OCI-LY1 (cell line): ENCODE measurements at regions not wholly inside any gene's neighbourhood (a gene's known extent, or its start where the extent isn't known, plus 50 kb on each side); places are given as distances from the start of the nearest gene placed in this dataset.

ENCODE experiments used
- H2AFZ ChIP-seq: fragments of 200-600 bp; sonication (generic), shearing (Covaris generic); 2 replicates; pipeline ENCODE4 v1.6.0; 2014; ENCODE audit warnings: antibody characterized with exemption, mild to moderate bottlenecking, low read length
- H3F3A ChIP-seq: fragments of 200-600 bp; sonication (generic), shearing (Covaris generic); 2 replicates; pipeline ENCODE4 v1.6.0; 2014; ENCODE audit warnings: mild to moderate bottlenecking, antibody characterized with exemption, low read length, moderate library complexity; ENCODE audit not compliant: insufficient read depth
- H3K27ac ChIP-seq: fragments of 200-600 bp; sonication (generic); 2 replicates; pipeline ENCODE4 v1.5.1; 2014; ENCODE audit warnings: low read length, mixed run types, mild to moderate bottlenecking, low read depth; ENCODE audit not compliant: poor library complexity, severe bottlenecking
- H3K27me3 ChIP-seq: fragments of 200-600 bp; sonication (generic); 2 replicates; pipeline ENCODE4 v1.6.0; 2014; ENCODE audit warnings: antibody characterized with exemption, mild to moderate bottlenecking, low read length, moderate library complexity; ENCODE audit not compliant: insufficient read depth
- H3K36me3 ChIP-seq: fragments of 200-600 bp; sonication (generic); 2 replicates; pipeline ENCODE4 v1.6.1; 2014; ENCODE audit warnings: mild to moderate bottlenecking, antibody characterized with exemption, low read length, moderate library complexity, mixed read lengths; ENCODE audit not compliant: insufficient read depth
- H3K4me1 ChIP-seq: fragments of 200-600 bp; sonication (generic); 2 replicates; pipeline ENCODE4 v1.5.1; 2014; ENCODE audit warnings: mild to moderate bottlenecking, low read length, moderate library complexity; ENCODE audit not compliant: insufficient read depth, severe bottlenecking
- H3K4me2 ChIP-seq: fragments of 200-600 bp; sonication (generic), shearing (Covaris generic); 2 replicates; pipeline ENCODE4 v1.6.1; 2014; ENCODE audit warnings: low read length
- H3K4me3 ChIP-seq: fragments of 200-600 bp; sonication (generic); 2 replicates; pipeline ENCODE4 v1.5.1; 2014; ENCODE audit warnings: low read length, low read depth, mild to moderate bottlenecking, mixed read lengths; ENCODE audit not compliant: poor library complexity, severe bottlenecking
- H3K79me2 ChIP-seq: fragments of 200-600 bp; shearing (Covaris generic); 2 replicates; pipeline ENCODE4 v1.6.1; 2016; ENCODE audit warnings: mixed run types, low read length, mixed read lengths; ENCODE audit not compliant: insufficient read depth
- H3K9ac ChIP-seq: fragments of 200-600 bp; sonication (generic), shearing (Covaris generic); 2 replicates; pipeline ENCODE4 v1.6.1; 2014; ENCODE audit warnings: mild to moderate bottlenecking, low read length, mixed read lengths
- H3K9me2 ChIP-seq: fragments of 200-600 bp; sonication (generic), shearing (Covaris generic); 2 replicates; pipeline ENCODE4 v1.6.1; 2014; ENCODE audit warnings: low read depth, mild to moderate bottlenecking, low read length, mixed read lengths
- H3K9me3 ChIP-seq: fragments of 200-600 bp; shearing (Covaris generic); 2 replicates; pipeline ENCODE4 v1.6.1; 2014; ENCODE audit warnings: low read length, mixed read lengths
- H4K20me1 ChIP-seq: fragments of 200-600 bp; sonication (generic), shearing (Covaris generic); 2 replicates; pipeline ENCODE4 v1.6.0; 2016; ENCODE audit warnings: mild to moderate bottlenecking, low read length; ENCODE audit not compliant: insufficient read depth
- EZH2 ChIP-seq: fragments of 200-600 bp; sonication (generic), shearing (Covaris generic); IDR thresholded peaks from 2 replicates; pipeline ENCODE4 v1.8.0; 2017; ENCODE audit warnings: borderline replicate concordance, mixed run types, mild to moderate bottlenecking, antibody characterized with exemption, low read length, moderate library complexity, mixed read lengths
- TF ChIP-seq, protein P1 (sequence below): fragments of 200-600 bp; sonication (generic), shearing (Covaris generic); IDR thresholded peaks from 2 replicates; pipeline ENCODE4 v1.5.1; 2017; ENCODE audit warnings: mild to moderate bottlenecking, antibody characterized with exemption, low read length, moderate library complexity, mixed read lengths

- Histone ChIP-seq H2AFZ (no peak overlapping the region), H3K9me2 (no peaks in the 10 kb centered on the region), H3K27ac (no peak overlapping the region), H4K20me1 (no peaks in the 10 kb centered on the region), H3K79me2 (no peaks in the 10 kb centered on the region), H3K9ac (no peak overlapping the region), H3K9me3 (no peaks in the 10 kb centered on the region), H3K4me2 (no peak overlapping the region), H3K4me1 (no peaks in the 10 kb centered on the region), H3K4me3 (no peak overlapping the region), H3K27me3 (no peaks in the 10 kb centered on the region), H3K36me3 (no peaks in the 10 kb centered on the region), H3F3A (no peaks in the 10 kb centered on the region)
- TF ChIP-seq, protein P1, sequence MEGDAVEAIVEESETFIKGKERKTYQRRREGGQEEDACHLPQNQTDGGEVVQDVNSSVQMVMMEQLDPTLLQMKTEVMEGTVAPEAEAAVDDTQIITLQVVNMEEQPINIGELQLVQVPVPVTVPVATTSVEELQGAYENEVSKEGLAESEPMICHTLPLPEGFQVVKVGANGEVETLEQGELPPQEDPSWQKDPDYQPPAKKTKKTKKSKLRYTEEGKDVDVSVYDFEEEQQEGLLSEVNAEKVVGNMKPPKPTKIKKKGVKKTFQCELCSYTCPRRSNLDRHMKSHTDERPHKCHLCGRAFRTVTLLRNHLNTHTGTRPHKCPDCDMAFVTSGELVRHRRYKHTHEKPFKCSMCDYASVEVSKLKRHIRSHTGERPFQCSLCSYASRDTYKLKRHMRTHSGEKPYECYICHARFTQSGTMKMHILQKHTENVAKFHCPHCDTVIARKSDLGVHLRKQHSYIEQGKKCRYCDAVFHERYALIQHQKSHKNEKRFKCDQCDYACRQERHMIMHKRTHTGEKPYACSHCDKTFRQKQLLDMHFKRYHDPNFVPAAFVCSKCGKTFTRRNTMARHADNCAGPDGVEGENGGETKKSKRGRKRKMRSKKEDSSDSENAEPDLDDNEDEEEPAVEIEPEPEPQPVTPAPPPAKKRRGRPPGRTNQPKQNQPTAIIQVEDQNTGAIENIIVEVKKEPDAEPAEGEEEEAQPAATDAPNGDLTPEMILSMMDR = no peak
- no peak for TF ChIP-seq EZH2
Observed at GRCh38 chr1:58076258-58076657, 470.3 kb downstream of the OMA1 start.

DNA sequence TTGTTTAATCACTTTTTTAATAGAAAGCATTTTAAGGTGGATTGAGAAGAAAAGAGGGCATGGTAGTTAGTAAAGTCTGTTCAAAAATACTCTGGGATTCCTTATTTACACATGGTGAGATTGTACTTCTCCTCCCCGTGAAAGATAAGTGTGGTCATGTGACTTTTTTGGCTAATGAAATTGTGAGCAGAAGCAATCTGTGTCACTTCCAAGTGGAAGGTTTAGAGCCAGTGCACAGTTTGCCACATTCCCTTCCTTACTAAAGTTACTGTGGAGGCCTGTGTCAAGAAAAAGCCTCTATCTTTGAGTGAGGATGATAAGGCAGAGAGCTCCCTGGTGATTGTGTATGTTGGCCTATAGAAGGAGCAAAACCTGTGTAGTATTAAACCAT lies 471.3 kb downstream of the OMA1 start:
- no peak overlapping the region for H3K4me3 ChIP-seq
- no peaks in the 10 kb centered on the region for H3K4me1 ChIP-seq
- no peaks in the 10 kb centered on the region for H3K27me3 ChIP-seq
- no peaks in the 10 kb centered on the region for H3K79me2 ChIP-seq
- no peak overlapping the region for H2AFZ ChIP-seq
- H3F3A ChIP-seq = no peaks in the 10 kb centered on the region
- H4K20me1 ChIP-seq = no peaks in the 10 kb centered on the region
- no peaks in the 10 kb centered on the region for H3K36me3 ChIP-seq
- H3K9ac ChIP-seq = no peak overlapping the region
- TF ChIP-seq, protein P1 = no peak
- no peak for TF ChIP-seq EZH2
- no peak overlapping the region for H3K4me2 ChIP-seq
- no peak overlapping the region for H3K27ac ChIP-seq
- no peaks in the 10 kb centered on the region for H3K9me3 ChIP-seq
- no peaks in the 10 kb centered on the region for H3K9me2 ChIP-seq

- no peaks in the 10 kb centered on the region for H3K9me2 ChIP-seq
- no peaks in the 10 kb centered on the region for H3K36me3 ChIP-seq
- TF ChIP-seq, protein P1 = no peak
- TF ChIP-seq EZH2 = no peak
- no peak overlapping the region for H3K9ac ChIP-seq
- H3F3A ChIP-seq = no peaks in the 10 kb centered on the region
- H3K4me3 ChIP-seq = no peak overlapping the region
- H3K79me2 ChIP-seq = no peaks in the 10 kb centered on the region
- no peak overlapping the region for H3K4me2 ChIP-seq
- no peak overlapping the region for H2AFZ ChIP-seq
- H3K27ac ChIP-seq = no peak overlapping the region
- H3K4me1 ChIP-seq = no peaks in the 10 kb centered on the region
- no peaks in the 10 kb centered on the region for H3K9me3 ChIP-seq
- H3K27me3 ChIP-seq = no peaks in the 10 kb centered on the region
- no peaks in the 10 kb centered on the region for H4K20me1 ChIP-seq
Observed at GRCh38 chr1:58072450-58072849, 474.1 kb downstream of the OMA1 start.
